Adrenal gland (tissue), 9 donors: ENCODE measurements at regions not wholly inside any gene's neighbourhood (a gene's known extent, or its start where the extent isn't known, plus 50 kb on each side); places are given as distances from the start of the nearest gene placed in this dataset.

Source experiments
- DNase-seq, 7 donors: peaks; one replicate each; pipeline ENCODE4 v3.0.0-alpha.2; 2019 to 2020
- H3K27ac ChIP-seq, 5 donors: fragments of 200-600 bp; sonication (generic) in 4 of 5; 1 replicate in 3 of 5; 2 replicates in 2 of 5; pipeline versions ENCODE4 v1.5.1 to v1.8.0; 2016 to 2020; ENCODE audit warnings: mild to moderate bottlenecking in 1 of 5
- H3K27me3 ChIP-seq: fragments of 200-600 bp; 2 replicates; pipeline ENCODE4 v1.8.0; 2021
- H3K36me3 ChIP-seq, 2 donors: fragments of 200-600 bp; replicated peaks in 1 of 2; 1 replicate in 1 of 2; 2 replicates in 1 of 2; pipeline versions ENCODE4 v1.5.1 to v1.8.0; 2018 to 2022
- H3K4me1 ChIP-seq, 2 donors: fragments of 200-600 bp; replicated peaks in 1 of 2; 1 replicate in 1 of 2; 2 replicates in 1 of 2; pipeline versions ENCODE4 v1.5.1 to v1.8.0; 2018 to 2021
- H3K4me3 ChIP-seq, 4 donors: fragments of 200-600 bp; sonication (generic) in 3 of 4; one replicate each; pipeline ENCODE4 v1.5.1; 2016 to 2018
- H3K9me3 ChIP-seq, 3 donors: fragments of 200-600 bp; sonication (generic) in 1 of 3; replicated peaks in 1 of 3; 1 replicate in 2 of 3; 2 replicates in 1 of 3; pipeline versions ENCODE4 v1.5.1 to v1.8.0; 2016 to 2021
- POLR2A ChIP-seq, 2 donors: fragments of 450-650 bp; IDR thresholded peaks; one replicate each; pipeline ENCODE4 v1.6.1; 2017; ENCODE audit warnings: antibody characterized with exemption in 2 of 2, mild to moderate bottlenecking in 2 of 2, moderate library complexity in 1 of 2
- whole genome bisulfite sequencing, 4 donors: extraction: QIAGEN DNeasy Blood & Tissue Kit in 2 of 4; methylation state at CpG; one replicate each; pipeline versions ENCODE4 v1.1.5 to v1.1.7; 2013 to 2017; 5-methylcytosine and 5-hydroxymethylcytosine counted together
- intact Hi-C, 2 donors: fragments of 100-400 bp; cut with DNase I; formaldehyde crosslinking; loops; one replicate each; pipeline versions ENCODE4 v1.14.1 to v1.15.0; 2022 to 2023
- TF ChIP-seq, protein P1 (sequence below), 6 experiments: fragments of 450-650 bp in 4 of 6; fragments of 200-600 bp in 2 of 6; sonication (generic) in 1 of 6; IDR thresholded peaks; 1 replicate in 5 of 6; 2 replicates in 1 of 6; pipeline versions ENCODE4 v1.5.1 to v1.8.0; 2016 to 2021; ENCODE audit warnings: antibody characterized with exemption in 6 of 6, mild to moderate bottlenecking in 2 of 6, moderate library complexity in 1 of 6
- donor health status: healthy with polysubstance abuse.
- donor health status: Bipolar disorder and iron deficiency.
- donor health status: DM: yes; HTN: yes; CAD: no.
- donor health status: DM: no; HTN: no; CAD: no.
- donor health status: DM: no; HTN: no; CAD: no.

DNA sequence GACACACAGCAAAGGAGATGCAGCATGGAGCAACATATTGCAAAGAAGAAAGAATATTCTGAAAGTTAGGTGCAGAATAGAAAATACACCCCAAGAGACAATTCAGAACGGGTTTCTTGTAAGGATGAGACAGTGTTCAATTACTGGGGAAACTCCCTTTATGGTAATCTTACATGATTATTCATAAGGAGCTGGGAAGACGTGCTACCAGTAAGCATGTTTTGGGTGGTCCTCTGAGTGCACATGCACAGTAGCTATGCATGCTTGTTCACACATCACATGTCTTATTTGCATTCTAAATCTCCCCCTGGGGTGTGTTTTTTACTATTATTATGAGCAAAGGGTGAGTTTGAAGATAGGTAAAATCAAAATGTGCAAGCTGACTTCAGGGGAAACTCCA is 1448.8 kb downstream of the TECRL start:
- TF ChIP-seq POLR2A (IDR thresholded peaks at IDR 0.05): no peak
- TF ChIP-seq, protein P1, sequence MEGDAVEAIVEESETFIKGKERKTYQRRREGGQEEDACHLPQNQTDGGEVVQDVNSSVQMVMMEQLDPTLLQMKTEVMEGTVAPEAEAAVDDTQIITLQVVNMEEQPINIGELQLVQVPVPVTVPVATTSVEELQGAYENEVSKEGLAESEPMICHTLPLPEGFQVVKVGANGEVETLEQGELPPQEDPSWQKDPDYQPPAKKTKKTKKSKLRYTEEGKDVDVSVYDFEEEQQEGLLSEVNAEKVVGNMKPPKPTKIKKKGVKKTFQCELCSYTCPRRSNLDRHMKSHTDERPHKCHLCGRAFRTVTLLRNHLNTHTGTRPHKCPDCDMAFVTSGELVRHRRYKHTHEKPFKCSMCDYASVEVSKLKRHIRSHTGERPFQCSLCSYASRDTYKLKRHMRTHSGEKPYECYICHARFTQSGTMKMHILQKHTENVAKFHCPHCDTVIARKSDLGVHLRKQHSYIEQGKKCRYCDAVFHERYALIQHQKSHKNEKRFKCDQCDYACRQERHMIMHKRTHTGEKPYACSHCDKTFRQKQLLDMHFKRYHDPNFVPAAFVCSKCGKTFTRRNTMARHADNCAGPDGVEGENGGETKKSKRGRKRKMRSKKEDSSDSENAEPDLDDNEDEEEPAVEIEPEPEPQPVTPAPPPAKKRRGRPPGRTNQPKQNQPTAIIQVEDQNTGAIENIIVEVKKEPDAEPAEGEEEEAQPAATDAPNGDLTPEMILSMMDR (IDR thresholded peaks at IDR 0.05): no peak
- Histone ChIP-seq H3K4me3 (no peak overlapping the region), H3K36me3 (no peaks in the 10 kb centered on the region), H3K4me1 (no peaks in the 10 kb centered on the region), H3K9me3 (no peaks in the 10 kb centered on the region), H3K27me3 (no peaks in the 10 kb centered on the region), H3K27ac (no peak overlapping the region)
- DNase-seq: no peak
- intact Hi-C loops: no loop called here
- WGBS, 4 donors: 56 to 72% (median 63%) methylated on average over 2 of the region's 2 CpGs

DNA sequence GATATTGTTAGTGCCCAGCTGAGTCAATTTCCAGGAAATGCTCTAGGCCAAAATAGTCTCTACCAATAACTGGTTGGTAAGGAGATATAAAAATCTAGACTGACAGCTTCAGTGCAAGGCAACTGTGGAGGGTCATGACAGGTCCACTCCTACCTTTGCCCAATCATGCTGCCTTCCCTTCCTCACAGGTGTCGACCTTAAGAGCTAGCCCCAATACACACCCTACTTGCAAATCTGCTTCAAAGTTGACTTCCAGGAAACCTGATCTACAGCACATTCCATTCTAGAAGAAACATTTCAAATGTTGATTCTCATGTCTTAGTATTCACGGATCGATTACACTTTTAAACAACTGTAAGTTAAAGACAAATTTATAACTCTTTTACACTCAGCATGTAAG is 1455.5 kb downstream of the TECRL start:
- no peak for DNase-seq
- no peak overlapping the region for H3K4me3 ChIP-seq
- peaks cover 0 to 7% (median 0%) of the 10 kb centered on the region in 3 donors for H3K9me3 ChIP-seq
- no peaks in the 10 kb centered on the region for H3K36me3 ChIP-seq
- no peak overlapping the region for H3K27ac ChIP-seq
- intact Hi-C loops: no loop called here
- WGBS, 4 donors: 68 to 79% (median 74%) methylated on average over 3 of the region's 3 CpGs
- H3K4me1 ChIP-seq: no peaks in the 10 kb centered on the region
- TF ChIP-seq, protein P1 (IDR thresholded peaks at IDR 0.05): no peak
- no peak for TF ChIP-seq POLR2A (IDR thresholded peaks at IDR 0.05)
- H3K27me3 ChIP-seq: no peaks in the 10 kb centered on the region

DNA sequence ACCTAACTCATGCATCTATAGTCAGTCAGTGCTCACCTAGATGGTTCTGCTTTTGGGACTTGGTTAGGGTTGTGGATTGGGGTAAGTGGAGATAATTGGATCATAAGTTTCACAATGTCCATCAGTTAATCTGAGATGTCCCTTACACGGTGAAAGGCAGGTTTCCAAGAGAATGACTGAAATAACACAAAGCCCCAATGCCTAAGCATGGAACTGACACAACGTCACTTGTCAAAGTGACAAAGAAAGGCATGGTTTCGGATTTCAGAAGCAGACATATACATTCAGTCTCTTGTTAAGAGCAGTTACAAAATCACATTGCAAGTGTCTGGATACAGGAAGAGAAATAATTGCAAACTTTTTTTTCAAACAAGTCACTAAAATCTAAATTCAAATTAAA is 1456.9 kb downstream of the TECRL start:
- H3K4me1 ChIP-seq: no peaks in the 10 kb centered on the region
- peaks cover 0 to 7% (median 0%) of the 10 kb centered on the region in 3 donors for H3K9me3 ChIP-seq
- intact Hi-C loops: no loop called here
- 54 to 68% (median 64%) methylated on average over 3 of the region's 3 CpGs for WGBS, 4 donors
- DNase-seq: no peak
- H3K36me3 ChIP-seq: no peaks in the 10 kb centered on the region
- no peaks in the 10 kb centered on the region for H3K27me3 ChIP-seq
- no peak overlapping the region for H3K27ac ChIP-seq
- no peak overlapping the region for H3K4me3 ChIP-seq
- no peak for TF ChIP-seq POLR2A (IDR thresholded peaks at IDR 0.05)
- TF ChIP-seq, protein P1 (IDR thresholded peaks at IDR 0.05): no peak

DNA sequence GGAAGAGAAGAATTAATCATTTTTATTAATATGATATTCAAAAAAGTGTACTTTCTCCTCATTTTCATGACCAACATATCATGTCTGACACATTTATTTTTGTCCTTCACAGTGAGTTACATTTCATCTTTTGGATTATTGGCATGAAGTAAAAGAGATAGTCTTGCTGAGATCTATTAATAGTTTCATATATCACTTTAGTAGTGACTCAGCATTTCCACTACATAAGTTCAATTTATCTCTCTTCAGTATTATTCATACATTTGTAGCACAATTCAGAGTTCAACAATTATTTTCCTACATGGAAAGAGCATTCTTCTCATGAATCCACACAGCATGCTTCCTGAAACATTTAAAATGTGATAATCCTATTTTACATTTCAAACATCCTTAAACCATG is 1461.1 kb downstream of the TECRL start:
- Histone ChIP-seq H3K36me3 (no peaks in the 10 kb centered on the region), H3K4me3 (no peak overlapping the region), H3K9me3 (peaks cover 0 to 7% (median 0%) of the 10 kb centered on the region in 3 donors), H3K27ac (no peak overlapping the region), H3K27me3 (no peaks in the 10 kb centered on the region), H3K4me1 (no peaks in the 10 kb centered on the region)
- intact Hi-C loops: no loop called here
- TF ChIP-seq POLR2A (IDR thresholded peaks at IDR 0.05): no peak
- TF ChIP-seq, protein P1 (IDR thresholded peaks at IDR 0.05): no peak
- DNase-seq: no peak
